NCI-H345 (cell line): ENCODE measurements at regions not wholly inside any gene's neighbourhood (a gene's known extent, or its start where the extent isn't known, plus 50 kb on each side); places are given as distances from the start of the nearest gene placed in this dataset.
"Not testable (repeated sequence)": the region's sequence is repeated elsewhere in the genome, so short reads cannot be mapped to it uniquely, and the experiment has no call there.

Source experiments
- DNase-seq: peaks from one replicate; lab custom pipeline; 2025; lab: John Stamatoyannopoulos, UW

DNA sequence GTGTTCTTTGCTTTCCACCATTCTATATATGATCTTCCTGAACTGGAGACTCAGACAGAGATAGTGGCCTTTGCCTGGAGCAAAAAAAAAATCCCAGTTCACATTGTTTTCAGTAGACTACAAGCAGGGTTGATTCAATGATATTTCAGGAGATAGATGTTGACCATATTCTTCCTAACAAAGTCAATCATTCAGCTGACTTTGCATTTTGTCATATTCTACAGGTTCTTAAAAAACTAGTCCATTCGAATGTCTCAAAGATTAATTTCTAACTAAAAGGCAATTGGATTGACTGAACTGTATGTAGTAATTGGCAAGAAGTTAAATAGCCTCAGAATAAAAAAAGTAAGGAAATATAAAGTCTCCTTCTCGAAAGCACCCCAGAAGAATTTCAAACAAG is 479.5 kb downstream of the NKX6-1 start:
- DNase-seq = no peak

DNA sequence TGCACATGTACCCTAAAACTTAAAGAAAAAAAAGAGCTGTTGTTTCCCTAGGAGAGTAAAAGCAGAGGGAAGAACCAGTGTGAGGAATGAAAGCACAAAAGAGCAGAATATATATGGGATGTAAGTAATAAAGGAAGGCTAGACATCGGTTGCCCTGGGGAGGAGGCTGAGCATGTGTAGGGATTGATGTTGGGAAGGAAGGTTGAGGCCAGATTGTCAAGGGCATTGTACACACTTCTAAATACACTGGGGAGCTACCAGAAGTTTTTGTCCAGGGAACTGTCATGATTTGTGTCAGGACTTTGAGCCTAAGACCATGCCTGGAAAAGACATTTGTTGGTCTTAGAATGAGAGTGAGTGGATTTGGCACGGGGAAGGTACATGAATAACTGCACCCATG is 467.1 kb downstream of the GPAT3 start:
- no peak for DNase-seq

DNA sequence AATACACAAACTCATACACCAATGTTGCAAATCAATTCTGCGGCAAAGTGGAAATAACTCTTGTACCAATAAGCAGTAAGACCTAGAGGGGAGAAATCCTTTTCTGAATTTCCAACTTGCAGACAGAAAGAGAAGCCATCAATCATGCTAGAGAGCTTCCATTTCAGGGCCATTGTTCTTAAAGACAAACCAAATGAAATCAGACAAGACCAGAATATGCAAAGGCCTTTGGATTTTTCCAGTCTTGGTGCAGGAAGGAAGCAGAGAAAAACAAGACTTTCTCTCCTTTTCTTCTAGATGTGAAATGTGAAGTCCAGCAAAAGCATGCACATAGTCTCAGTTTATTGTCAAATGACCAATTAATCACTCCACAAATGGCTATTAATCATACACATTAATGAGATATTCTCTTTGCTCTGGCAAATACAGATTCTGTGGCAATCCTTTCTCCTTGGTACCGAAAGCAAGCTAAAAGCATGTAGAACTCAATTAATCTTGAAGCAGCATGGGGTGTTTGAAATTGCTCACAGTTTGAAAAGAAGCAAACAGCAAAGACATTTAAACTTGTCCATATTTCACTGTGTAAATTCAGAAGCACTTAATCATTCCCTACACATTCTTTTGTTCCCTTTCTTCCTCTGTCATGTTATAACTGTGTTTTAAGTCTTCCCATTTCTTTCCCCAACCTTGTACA is 466.1 kb downstream of the GPAT3 start:
- DNase-seq = no peak

DNA sequence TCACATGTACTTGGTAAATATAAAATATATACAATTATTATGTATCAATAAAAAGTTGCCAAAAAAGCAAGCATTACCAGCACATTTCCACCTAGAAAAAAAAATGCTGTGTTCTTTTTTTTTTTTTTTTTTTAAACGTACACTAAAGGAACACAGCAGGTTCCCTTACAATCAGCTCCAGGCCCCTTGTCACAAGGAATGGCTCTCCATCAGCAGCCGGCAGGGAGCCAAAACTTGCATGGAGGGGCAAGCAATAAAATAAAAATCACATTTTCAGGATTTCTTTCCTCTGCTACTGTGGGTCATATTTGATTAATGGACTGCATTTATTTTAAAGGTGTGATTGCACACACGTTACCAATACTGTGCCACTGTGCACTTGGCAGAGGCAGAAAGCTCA is 460.3 kb downstream of the GPAT3 start:
- DNase-seq = no peak

DNA sequence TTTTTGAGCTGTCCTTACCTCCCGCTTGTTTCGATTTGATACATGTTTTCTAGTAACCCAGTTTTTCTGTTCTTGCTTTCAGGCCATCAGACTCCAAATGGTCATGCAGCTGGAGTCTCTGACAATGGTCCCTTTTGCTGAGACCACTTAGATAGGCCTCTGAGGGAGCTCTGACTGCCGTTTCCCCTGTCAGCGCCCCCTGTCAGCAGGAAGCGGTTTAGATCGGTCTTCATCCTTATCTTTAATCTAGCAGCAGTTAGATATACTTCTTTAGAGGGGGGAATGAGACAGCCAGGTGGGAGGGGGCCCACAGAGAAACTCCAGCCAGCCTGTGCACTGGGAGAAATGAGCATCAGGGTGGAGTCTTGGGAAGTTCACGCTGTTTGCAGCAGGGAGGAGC is 457.9 kb downstream of the GPAT3 start:
- no peak for DNase-seq

DNA sequence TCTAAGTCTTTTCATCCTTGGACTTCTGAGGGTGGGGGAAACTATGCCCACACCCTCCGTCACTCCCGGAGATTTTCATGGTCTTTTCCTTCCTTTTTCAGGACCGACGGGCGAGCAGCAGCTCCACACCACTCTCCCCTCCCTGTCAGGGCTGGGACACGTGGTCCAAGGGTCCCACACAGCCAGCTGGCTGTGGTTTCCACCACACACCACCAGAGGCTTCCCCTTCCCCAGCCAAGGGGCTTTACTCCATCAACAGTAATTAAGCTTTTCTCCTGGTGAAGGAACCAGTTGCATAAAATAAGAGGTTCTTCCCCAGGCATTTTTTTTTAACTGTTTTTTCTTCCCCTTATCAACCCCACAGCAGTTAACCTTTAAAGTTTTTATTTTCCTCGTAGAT is 453.9 kb downstream of the GPAT3 start:
- DNase-seq = no peak

DNA sequence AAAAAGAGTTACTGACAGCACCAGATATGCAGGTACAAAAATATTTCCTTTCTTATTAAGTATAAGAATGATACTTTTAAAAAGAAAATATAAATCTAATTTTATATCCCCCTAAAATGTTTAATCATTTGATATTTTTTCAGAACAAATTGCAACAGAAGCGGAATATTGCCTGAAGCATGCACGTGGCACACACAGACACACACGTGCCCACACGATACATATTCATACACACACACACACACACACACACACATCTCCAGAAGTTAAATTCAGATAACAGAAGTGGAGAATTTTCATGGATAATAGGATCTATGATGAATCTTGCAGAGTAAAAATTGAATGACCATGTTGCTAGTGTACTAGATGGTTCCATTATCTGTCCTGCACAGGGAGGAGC is 445.2 kb downstream of the GPAT3 start:
- no peak for DNase-seq

DNA sequence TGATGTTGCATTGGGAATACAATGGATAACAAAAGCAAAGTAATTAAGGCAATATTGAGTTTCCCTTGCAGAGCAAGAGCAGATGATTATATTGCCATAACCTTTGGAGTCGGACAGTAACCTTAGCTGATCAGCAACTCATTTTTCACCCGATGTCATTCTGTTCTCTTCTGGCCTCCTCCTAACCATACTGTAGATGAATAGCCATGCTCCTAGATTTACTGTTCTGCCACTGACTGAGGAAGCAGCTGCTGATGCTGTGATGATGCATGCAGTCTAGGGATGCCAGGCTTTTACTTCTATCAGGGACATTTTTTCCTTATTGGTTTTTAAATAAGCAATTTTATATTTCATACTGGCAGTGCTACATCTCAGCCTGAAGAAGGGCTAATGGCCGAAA is 443.9 kb downstream of the GPAT3 start:
- no peak for DNase-seq

DNA sequence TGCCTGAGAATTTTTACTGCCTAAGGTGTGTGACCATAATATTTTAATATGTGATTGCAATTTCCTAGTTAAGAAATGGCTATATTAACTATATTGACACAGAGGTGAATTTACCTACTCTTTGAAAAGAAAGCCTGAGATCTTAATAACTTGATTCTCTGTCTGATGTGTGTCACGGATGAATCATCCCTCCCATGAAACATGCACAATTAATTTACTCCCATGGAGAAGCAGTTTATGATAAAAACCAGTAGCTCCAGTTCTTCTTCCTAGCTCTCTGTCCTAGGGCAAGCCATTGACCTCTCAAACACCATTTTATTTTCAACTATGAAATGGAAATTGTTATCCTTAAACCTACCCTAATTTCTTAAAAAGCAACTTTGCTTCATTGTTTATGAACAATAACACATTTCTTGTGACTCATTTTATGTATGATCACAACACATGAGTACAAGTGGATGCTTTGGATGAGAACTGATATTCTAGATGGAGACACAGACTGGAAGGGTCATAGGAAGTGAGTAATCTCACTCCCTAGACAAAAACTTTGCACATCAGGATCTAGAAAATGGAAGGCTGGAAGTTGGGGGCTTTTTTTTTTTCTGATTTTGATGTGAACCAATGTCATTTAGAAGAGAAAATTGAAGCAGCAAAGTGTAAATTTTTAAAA is 438.3 kb downstream of the GPAT3 start:
- DNase-seq = no peak

DNA sequence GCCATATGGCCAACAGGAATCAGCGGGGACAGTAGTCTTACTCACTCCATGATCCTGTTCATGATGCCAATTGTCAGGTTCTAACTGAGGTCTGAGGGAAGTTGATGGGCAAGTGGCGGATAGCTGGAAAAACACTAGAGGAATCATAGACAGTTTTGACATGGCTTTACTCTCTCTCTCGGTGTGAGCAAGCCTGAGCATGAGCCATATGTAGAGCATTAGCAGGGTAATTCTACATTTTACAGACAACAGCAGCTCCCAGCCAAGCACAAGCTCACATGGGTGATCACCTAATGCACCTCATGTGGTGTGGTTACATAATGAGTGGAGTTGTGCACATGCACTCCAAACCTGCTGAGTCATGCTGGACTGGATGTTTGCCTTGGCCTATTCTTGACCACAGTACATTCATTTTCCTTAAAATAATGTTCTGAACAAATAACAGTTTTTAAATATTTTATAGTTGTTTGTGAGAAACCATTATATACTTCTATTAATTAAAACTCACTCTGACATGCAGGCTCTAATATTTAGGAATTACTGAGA is 429.2 kb downstream of the GPAT3 start:
- no peak for DNase-seq

DNA sequence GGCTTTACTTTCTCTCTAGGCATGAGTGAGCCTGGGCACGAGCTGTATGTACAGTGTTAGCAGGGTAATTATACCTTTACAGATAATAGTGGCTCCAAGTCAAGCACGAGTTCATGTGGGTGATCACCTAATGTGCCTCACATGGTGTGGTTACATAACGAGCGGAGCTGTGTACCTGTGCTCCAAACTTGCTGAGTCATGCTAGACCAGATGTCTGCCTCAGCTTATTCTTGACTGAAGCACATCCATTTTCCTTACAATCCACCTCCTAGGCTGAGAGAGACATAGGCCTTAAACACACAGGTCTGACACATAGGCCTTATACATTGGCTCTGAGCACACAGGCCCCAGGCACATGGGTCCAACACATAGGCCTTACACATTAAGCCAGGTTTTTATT is 426.6 kb downstream of the GPAT3 start:
- DNase-seq = no peak

DNA sequence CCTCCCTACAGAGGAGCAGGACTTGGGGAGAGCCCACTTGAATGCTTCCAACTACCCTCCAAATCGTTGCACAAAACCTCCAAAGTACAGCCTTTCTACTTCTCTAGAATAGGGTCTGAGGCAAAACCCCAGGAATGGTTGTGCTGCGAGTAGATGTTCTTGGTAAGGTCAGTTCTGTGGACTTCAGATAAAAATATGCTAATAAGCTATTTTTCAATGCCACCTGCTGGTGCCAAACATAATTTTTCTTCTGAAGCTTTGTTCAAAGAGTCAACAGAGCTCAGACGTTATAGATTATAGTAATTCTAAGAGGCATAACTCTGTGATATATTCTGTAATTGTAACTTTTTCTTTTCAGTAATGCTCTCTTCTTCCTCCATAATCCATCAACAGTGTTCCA is 425.7 kb downstream of the GPAT3 start:
- DNase-seq = no peak

DNA sequence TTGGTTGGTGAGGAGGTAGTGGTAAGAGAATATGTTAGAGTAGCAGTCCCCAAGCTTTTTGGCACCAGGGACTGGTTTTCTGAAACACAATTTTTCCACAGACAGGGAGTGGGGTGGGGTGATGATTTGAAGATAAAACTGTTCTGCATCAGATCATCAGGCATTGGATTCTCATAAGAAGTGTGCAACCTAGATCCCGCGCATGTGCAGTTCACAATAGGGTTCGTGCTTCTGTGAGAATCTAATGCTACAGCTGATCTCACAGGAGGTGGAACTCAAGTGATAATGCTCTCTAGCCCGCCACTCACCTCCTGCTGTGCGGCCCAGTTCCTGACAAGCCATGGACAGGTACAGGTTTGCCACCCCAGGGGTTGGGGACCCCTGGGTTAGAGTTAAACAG is 423.3 kb downstream of the GPAT3 start:
- DNase-seq = no peak

DNA sequence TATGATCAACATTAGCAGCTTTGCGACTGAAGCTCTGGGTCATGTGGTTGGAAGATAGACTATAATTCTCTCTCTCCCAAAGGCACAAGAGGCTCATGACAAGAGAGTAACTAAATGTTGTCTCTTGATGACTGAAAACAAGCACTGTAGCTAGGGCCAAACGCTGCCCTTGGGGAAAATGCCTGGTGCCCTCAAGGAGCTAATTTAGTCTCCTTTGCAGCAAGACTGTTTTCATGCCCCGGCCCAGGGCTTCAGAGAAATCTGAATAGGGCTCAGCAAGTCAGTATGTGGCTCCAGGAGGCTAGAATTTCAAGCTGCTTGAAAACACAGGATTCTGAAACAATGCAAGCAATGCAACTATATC is 411.9 kb downstream of the GPAT3 start:
- DNase-seq = no peak

DNA sequence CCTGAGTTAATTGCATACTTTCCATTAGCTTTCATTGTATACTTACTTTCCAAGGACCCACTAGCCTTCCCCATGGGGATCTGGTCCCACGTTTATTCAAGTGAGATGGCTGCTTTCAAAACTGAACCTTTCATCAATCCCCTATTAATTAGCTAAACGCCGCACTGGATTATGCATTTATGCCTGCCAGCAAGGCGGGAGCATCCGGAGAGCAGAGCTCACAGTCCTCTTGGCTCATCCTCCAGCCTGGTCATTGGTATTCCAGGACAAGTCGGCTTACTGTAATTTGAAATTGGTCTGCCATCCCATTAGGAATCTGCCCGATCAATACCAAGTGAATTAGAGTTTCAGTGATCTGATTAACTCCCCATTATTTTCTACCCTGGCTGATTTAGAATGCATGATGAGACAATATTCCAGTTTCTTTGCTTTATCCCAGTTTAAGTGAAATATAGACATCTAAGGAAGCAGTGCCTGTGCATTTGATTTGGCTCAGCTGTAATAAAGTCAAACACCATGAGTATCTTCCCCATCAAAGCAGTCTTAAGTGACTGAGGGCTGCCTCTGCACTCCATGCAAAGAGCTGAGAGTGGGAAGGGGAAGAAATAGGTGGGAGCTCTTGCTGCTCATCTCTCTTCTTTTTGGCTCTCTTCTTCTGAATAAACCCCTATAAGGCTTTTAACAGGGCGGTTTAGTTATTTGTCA is 411.4 kb downstream of the GPAT3 start:
- no peak for DNase-seq

DNA sequence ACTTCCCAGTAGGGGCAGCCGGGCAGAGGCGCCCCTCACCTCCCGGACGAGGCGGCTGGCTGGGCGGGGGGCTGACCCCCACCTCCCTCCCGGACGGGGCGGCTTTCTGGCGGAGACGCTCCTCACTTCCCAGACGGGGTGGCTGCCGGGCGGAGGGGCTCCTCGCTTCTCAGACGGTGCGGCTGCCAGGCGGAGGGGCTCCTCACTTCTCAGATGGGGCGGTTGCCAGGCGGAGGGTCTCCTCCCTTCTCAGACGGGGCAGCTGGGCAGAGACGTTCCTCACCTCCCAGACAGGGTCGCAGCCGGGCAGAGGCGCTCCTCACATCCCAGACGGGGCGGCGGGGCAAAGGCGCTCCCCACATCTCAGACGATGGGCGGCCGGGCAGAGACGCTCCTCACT is 407.8 kb downstream of the GPAT3 start:
- DNase-seq = not testable (repeated sequence)

DNA sequence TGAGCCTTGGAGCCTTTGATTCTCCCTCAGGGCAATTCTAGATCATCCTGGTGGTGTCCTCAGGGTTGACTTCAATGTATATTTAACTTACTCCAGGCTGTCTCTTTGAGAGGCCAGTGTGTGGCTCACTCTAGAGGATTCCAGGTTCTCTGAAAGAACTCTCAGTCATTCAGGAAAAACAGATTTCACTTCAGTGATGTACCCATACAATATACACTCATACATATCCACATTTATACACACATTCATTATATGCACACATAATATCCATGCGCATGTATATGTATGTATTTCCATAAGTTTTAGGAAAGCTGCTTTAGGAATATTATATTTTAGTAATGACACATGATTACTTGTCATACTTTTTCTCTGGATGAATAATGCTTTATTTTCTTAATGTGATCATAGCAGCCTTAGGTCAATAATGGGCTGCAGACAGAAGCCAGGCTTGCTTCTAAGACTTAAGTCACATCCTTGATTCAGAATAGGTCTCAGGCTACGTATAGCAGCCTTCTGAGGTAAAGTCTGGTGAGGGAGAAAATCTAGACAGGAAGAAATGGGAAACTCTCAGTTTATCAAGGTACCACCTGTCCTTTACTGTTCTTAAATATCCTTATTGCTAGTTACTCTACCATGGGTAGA is 397.0 kb downstream of the GPAT3 start:
- no peak for DNase-seq

DNA sequence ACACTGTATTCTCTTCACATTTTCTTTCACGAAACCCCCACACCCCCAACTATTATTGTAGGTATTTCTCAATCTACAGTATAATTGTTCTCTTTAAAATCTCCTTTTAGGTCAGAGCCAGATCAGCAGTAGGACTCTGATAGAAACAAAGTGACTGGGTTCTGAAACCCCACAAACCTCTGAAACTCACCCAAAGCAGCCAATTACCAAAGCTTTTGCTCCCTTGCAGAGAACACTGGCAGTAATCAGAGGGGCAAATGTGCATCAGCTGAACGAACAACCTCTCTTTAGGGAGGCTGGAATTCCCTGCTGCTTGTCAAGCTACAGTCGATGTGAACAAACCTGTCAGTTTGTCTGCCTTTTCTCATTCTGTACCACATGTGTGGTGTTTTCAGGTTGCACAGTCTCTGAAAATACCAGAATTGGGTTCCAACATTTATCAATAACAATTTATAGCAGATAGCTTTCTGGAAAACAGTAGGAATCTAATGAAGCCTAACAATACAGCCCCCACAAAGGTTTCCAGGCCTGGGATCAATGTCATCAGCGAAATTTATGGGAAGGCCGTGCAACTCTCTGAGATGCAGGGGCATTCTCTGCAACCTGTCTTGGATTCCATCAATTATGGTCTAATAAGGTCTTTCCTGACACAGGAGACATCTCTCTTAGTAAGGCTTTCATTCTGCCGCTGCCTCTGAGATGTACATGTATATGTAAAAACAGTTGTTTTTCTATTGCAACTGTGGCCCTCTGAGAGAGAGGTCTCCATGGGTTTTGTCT is 395.9 kb downstream of the GPAT3 start:
- no peak for DNase-seq

DNA sequence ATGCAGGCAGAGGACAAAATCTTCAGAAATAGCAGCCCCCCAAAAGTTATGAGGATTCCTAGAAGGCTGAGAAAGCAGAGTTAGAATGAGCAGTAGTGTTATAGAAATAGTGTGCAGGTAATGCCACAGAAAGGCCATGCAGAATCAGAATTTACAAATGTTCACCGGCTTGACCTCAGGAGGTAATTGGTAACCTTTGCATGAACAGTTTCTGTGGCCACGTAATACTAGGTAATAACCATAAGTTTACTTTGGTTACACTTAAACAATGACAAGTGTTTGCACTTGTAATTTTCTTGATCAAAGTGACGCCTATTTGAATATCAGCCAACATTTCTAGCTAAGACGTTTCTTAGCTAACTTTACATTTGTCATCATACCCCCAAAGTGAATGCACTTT is 393.6 kb downstream of the GPAT3 start:
- DNase-seq = no peak

DNA sequence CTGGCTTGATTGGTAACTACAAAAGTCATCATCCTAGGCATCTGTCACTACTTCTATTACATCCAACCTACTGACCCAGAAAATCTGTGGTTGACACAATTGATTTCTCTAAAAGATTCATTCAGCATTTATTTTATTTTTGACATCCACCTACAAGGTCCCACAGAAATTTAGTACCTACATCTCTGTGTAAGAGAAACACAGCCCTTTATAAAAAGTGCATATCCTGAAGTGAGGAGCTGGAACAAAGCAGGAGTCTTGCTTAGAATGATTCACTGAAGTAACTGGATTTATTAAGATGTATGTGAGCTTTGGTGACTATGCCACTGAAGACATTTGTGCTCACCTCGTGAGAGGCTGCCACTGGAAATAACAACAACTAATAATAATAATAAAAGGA is 391.0 kb downstream of the GPAT3 start:
- DNase-seq = no peak

DNA sequence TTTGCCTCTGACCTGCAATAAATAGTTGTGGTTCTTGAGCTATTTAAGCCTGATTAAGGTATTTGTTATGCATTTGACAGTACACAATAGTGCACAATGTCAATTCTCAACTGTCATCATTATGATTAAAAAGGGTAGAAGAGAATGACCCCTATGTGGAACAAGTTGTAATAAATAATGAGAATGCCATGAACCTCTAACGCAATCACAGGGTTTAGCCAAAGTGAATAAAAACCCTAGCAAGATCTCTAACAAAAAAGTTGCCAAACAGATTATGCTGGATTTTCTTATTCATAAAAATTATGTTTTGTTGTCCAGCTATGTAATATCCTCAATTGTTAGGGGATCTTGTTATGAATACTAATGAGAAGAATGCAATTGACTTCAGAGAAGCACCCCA is 387.4 kb downstream of the GPAT3 start:
- DNase-seq = no peak

DNA sequence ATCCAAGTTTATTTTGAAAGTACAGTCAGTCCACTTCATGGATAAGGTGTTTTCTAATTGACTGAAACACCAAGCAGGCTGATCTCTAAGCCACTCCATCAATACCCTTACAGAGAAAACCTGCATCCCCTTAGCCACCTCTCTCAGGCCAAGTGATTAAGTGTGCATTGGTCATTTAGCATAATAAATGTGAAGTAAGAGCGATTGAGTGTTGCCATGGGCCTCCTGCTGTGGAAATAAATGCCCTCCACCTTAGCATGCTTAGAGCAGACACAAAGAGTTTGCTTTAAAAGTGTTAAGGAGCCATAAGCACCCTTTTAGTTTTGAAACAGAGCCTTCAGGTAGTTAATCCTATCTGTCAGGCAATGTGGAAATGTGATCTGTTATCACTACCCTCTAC is 386.5 kb downstream of the GPAT3 start:
- no peak for DNase-seq
